Progenitor cell of endocrine pancreas (in vitro differentiated cells): ENCODE measurements at regions not wholly inside any gene's neighbourhood (a gene's known extent, or its start where the extent isn't known, plus 50 kb on each side); places are given as distances from the start of the nearest gene placed in this dataset.

ENCODE experiments used
- DNase-seq: peaks from one replicate; pipeline ENCODE4 v3.0.0; 2021; ENCODE audit warnings: low spot score; ENCODE audit not compliant: unreplicated experiment
- H3K27ac Mint-ChIP-seq: 2 replicates; pipeline ENCODE4 v1.8.0; 2021; ENCODE audit warnings: mild to moderate bottlenecking, moderate library complexity, mixed read lengths
- H3K27me3 Mint-ChIP-seq: 2 replicates; pipeline ENCODE4 v1.8.0; 2021; ENCODE audit warnings: mixed read lengths
- H3K36me3 Mint-ChIP-seq: 2 replicates; pipeline ENCODE4 v1.8.0; 2022; ENCODE audit warnings: mixed read lengths; ENCODE audit not compliant: insufficient read depth
- H3K4me1 Mint-ChIP-seq: 2 replicates; pipeline ENCODE4 v1.8.0; 2021; ENCODE audit warnings: low read depth, mixed read lengths
- H3K4me3 Mint-ChIP-seq: 2 replicates; pipeline ENCODE4 v1.8.0; 2021; ENCODE audit warnings: low read depth, mild to moderate bottlenecking, moderate library complexity, mixed read lengths
- H3K9me3 Mint-ChIP-seq: 2 replicates; pipeline ENCODE4 v1.8.0; 2021; ENCODE audit warnings: low read depth, mixed read lengths
- TF ChIP-seq, protein P1 (sequence below): fragments of 200-600 bp; sonication (generic); IDR thresholded peaks from one replicate; pipeline ENCODE4 v1.5.0; 2021; ENCODE audit warnings: antibody characterized with exemption, mild to moderate bottlenecking; ENCODE audit not compliant: unreplicated experiment

DNA sequence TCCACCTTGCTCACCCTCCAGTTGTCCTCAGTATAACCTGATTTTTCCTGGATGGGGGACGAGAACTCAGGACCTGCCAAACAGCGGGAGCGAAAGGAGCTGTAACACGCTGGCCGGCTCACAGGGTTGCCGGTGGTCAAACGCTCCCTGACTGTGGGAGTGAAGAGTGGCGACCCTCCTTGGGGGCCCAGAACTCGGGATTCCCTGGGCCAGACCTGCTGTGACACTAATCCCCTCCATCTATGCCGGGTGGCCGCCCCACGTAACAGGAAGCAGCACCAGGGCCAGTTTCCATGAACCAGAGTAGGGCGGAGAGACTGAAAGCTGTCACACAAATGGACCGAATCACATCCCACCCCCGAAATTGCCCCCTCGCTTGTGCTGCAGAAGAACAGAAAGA, 1809.2 kb upstream of the ACO1 start:
- H3K27me3 Mint-ChIP-seq, result no peaks in the 10 kb centered on the region
- TF ChIP-seq, protein P1, sequence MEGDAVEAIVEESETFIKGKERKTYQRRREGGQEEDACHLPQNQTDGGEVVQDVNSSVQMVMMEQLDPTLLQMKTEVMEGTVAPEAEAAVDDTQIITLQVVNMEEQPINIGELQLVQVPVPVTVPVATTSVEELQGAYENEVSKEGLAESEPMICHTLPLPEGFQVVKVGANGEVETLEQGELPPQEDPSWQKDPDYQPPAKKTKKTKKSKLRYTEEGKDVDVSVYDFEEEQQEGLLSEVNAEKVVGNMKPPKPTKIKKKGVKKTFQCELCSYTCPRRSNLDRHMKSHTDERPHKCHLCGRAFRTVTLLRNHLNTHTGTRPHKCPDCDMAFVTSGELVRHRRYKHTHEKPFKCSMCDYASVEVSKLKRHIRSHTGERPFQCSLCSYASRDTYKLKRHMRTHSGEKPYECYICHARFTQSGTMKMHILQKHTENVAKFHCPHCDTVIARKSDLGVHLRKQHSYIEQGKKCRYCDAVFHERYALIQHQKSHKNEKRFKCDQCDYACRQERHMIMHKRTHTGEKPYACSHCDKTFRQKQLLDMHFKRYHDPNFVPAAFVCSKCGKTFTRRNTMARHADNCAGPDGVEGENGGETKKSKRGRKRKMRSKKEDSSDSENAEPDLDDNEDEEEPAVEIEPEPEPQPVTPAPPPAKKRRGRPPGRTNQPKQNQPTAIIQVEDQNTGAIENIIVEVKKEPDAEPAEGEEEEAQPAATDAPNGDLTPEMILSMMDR, result no peak
- no peak overlapping the region for H3K4me3 Mint-ChIP-seq
- no peaks in the 10 kb centered on the region for H3K36me3 Mint-ChIP-seq
- H3K4me1 Mint-ChIP-seq, result peaks cover 6% of the 10 kb centered on the region
- DNase-seq, result no peak
- H3K9me3 Mint-ChIP-seq, result peaks cover 10% of the 10 kb centered on the region
- H3K27ac Mint-ChIP-seq, result no peak overlapping the region

DNA sequence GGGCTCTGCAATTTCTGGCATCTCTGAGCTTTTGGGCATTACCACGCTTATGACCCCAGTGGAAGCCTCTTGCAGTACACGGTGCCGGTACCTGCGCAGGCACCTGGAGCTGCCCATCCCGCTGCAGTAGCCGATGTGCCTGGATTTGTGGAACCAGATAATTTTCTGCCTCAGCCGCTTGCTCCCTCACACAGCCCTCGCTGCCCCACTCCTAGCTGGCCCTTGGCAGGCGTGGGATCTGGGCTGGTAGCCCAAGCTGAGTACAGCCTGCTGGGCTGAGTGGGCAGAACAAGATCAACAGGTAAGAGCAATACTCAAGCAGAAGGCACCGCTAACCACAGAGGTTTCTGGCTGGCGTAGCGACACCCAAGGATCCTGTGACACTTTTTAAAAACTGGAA, 1808.8 kb upstream of the ACO1 start:
- H3K4me1 Mint-ChIP-seq, result peaks cover 6% of the 10 kb centered on the region
- H3K4me3 Mint-ChIP-seq, result no peak overlapping the region
- no peak for DNase-seq
- no peak overlapping the region for H3K27ac Mint-ChIP-seq
- H3K27me3 Mint-ChIP-seq, result no peaks in the 10 kb centered on the region
- H3K36me3 Mint-ChIP-seq, result no peaks in the 10 kb centered on the region
- TF ChIP-seq, protein P1, result no peak
- H3K9me3 Mint-ChIP-seq, result peaks cover 5% of the 10 kb centered on the region

DNA sequence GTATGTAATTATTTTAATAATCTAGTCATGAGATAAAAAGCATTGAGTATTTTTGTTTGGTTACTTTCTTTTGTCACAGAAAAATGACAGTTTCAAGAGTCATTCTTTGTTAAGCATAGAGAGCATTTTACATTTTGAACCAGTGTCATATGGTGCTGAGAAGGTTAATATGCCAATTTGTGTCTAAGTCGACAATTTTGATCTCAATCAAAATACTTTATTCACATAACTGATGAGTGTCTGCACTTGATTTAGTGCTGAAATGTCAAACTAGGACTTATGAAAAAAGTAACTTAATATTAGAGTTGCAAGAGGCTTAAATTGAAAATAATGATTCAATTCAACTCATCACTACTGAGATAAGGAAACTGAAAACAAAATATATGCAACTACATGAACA, 1804.6 kb upstream of the ACO1 start:
- Mint-ChIP-seq H3K36me3 (no peaks in the 10 kb centered on the region), H3K4me3 (no peak overlapping the region), H3K9me3 (peaks cover 2% of the 10 kb centered on the region), H3K4me1 (peaks cover 9% of the 10 kb centered on the region), H3K27ac (no peak overlapping the region), H3K27me3 (no peaks in the 10 kb centered on the region)
- TF ChIP-seq, protein P1, result no peak
- DNase-seq, result no peak

DNA sequence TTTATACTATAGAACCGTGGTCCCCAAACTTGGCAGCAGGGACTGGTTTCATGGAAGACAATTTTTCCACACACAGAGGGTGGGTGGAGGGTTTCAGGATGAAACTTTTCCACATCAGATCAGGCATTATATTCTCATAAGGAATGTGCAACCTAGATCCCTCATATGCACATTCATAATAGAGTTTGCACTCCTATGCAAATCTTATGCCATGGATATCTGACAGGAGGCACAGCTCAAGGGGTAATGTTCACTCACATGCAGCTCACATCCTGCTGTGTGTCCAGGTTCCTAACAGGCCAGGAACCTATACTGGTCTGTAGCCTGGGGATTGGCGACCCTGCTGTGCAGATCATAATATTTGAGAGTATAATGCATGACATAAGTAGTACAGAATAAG, 1802.2 kb upstream of the ACO1 start:
- no peaks in the 10 kb centered on the region for H3K36me3 Mint-ChIP-seq
- peaks cover 9% of the 10 kb centered on the region for H3K4me1 Mint-ChIP-seq
- no peak for DNase-seq
- H3K4me3 Mint-ChIP-seq, result no peak overlapping the region
- peaks cover 12% of the 10 kb centered on the region for H3K9me3 Mint-ChIP-seq
- no peaks in the 10 kb centered on the region for H3K27me3 Mint-ChIP-seq
- no peak overlapping the region for H3K27ac Mint-ChIP-seq
- TF ChIP-seq, protein P1, result no peak

DNA sequence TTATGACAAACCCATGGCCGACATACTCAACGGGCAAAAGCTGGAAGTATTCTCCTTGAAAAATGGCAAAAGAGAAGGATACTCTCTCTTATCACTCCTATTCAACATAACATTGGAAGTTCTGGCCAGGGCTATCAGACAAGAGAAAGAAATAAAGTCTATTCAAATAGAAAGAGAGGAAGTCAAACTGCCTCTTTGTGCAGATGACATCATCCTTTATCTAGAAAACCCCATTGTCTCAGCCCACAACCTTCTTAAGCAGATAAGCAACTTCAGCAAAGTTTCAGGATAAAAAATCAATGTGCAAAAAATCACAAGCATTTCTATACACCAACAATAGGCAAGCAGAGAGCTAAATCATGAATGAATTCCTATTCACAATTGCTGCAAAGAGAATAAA, 1799.9 kb upstream of the ACO1 start:
- H3K27ac Mint-ChIP-seq, result no peak overlapping the region
- H3K9me3 Mint-ChIP-seq, result peaks cover 12% of the 10 kb centered on the region
- H3K27me3 Mint-ChIP-seq, result no peaks in the 10 kb centered on the region
- no peak for DNase-seq
- TF ChIP-seq, protein P1, result no peak
- no peak overlapping the region for H3K4me3 Mint-ChIP-seq
- peaks cover 4% of the 10 kb centered on the region for H3K4me1 Mint-ChIP-seq
- no peaks in the 10 kb centered on the region for H3K36me3 Mint-ChIP-seq

DNA sequence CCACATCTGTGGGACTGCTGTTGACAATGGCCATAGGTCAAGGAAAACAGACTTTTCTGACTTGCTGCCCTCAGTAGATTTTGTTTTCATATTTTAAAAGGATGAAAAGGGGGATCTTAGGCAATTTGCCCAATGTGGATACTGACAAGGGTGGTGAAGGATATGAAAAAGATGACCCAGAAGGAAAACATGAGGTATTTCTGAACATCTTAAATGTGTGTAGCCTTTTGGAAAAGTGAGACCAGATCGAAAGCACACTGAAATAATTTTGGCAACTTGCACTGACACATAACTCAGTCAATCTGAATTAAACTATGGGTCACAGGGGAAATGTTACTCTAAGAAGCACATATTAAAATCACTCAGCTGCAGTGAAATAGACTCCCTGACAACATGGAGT, 1793.0 kb upstream of the ACO1 start:
- Mint-ChIP-seq H3K27me3 (no peaks in the 10 kb centered on the region), H3K4me3 (no peak overlapping the region)

More for the DNA sequence above, 1793.0 kb upstream of the ACO1 start:
- TF ChIP-seq, protein P1, result no peak
- no peaks in the 10 kb centered on the region for H3K9me3 Mint-ChIP-seq
- no peaks in the 10 kb centered on the region for H3K36me3 Mint-ChIP-seq
- H3K27ac Mint-ChIP-seq, result no peak overlapping the region
- H3K4me1 Mint-ChIP-seq, result no peaks in the 10 kb centered on the region
- DNase-seq, result no peak
